GM23338 (cell line): ENCODE measurements at regions not wholly inside any gene's neighbourhood (a gene's known extent, or its start where the extent isn't known, plus 50 kb on each side); places are given as distances from the start of the nearest gene placed in this dataset.

Experiments used
- ATAC-seq: fragments of 200-7000 bp; cut with Tn5 transposase; 3 replicates; pipeline ENCODE4 v1.9.1; 2020
- DNase-seq: peaks from one replicate; pipeline ENCODE4 v3.0.0-alpha.2; 2015; ENCODE audit warnings: low spot score
- H2AFZ ChIP-seq: fragments of 200-600 bp; sonication (generic); 2 replicates; pipeline ENCODE4 v1.8.0; 2016; ENCODE audit warnings: antibody characterized with exemption, mild to moderate bottlenecking, moderate library complexity
- H3F3A ChIP-seq: fragments of 200-600 bp; sonication (generic); replicated peaks from 2 replicates; pipeline ENCODE4 v1.8.0; 2017; ENCODE audit warnings: antibody characterized with exemption, mixed run types, low read depth
- H3K27ac ChIP-seq: fragments of 200-600 bp; sonication (generic); 2 replicates; pipeline ENCODE4 v1.6.1; 2016; ENCODE audit warnings: low read depth
- H3K27me3 ChIP-seq: fragments of 200-600 bp; sonication (generic); 2 replicates; pipeline ENCODE4 v1.8.0; 2016; ENCODE audit warnings: mild to moderate bottlenecking, mixed run types, moderate library complexity; ENCODE audit not compliant: insufficient read depth
- H3K36me3 ChIP-seq: fragments of 200-600 bp; sonication (generic); 2 replicates; pipeline ENCODE4 v1.8.0; 2016; ENCODE audit warnings: mild to moderate bottlenecking; ENCODE audit not compliant: insufficient read depth
- H3K4me1 ChIP-seq: fragments of 200-600 bp; sonication (generic); 2 replicates; pipeline ENCODE4 v1.8.0; 2016; ENCODE audit warnings: mild to moderate bottlenecking, moderate library complexity; ENCODE audit not compliant: insufficient read depth
- H3K4me2 ChIP-seq: fragments of 200-600 bp; sonication (generic); 2 replicates; pipeline ENCODE4 v1.7.1; 2017; ENCODE audit warnings: mixed run types
- H3K4me3 ChIP-seq: fragments of 200-600 bp; sonication (generic); 2 replicates; pipeline ENCODE4 v1.6.1; 2016; ENCODE audit warnings: mixed run types
- H3K79me2 ChIP-seq: fragments of 200-600 bp; sonication (generic); replicated peaks from 2 replicates; pipeline ENCODE4 v1.8.0; 2017; ENCODE audit warnings: mild to moderate bottlenecking; ENCODE audit not compliant: insufficient read depth
- H3K9me2 ChIP-seq: fragments of 200-600 bp; sonication (generic); 2 replicates; pipeline ENCODE4 v1.8.0; 2017; ENCODE audit not compliant: insufficient read depth
- H4K20me1 ChIP-seq: fragments of 200-600 bp; sonication (generic); replicated peaks from 2 replicates; pipeline ENCODE4 v1.8.0; 2017; ENCODE audit warnings: mild to moderate bottlenecking; ENCODE audit not compliant: insufficient read depth
- H3K27ac Mint-ChIP-seq: 2 replicates; pipeline ENCODE4 v1.8.0; 2020; ENCODE audit warnings: inconsistent platforms, mild to moderate bottlenecking, moderate library complexity, mixed read lengths
- H3K27me3 Mint-ChIP-seq: 3 replicates; pipeline ENCODE4 v1.8.0; 2022; ENCODE audit warnings: low read depth, mild to moderate bottlenecking, moderate library complexity, mixed read lengths, inconsistent platforms; ENCODE audit not compliant: insufficient read depth, poor library complexity
- H3K36me3 Mint-ChIP-seq: 3 replicates; pipeline ENCODE4 v1.8.0; 2021; ENCODE audit warnings: low read depth, mild to moderate bottlenecking, inconsistent platforms, moderate library complexity, mixed read lengths
- H3K4me1 Mint-ChIP-seq: 3 replicates; pipeline ENCODE4 v1.8.0; 2020; ENCODE audit warnings: mild to moderate bottlenecking, inconsistent platforms, mixed read lengths
- H3K4me3 Mint-ChIP-seq: 3 replicates; pipeline ENCODE4 v1.8.0; 2021; ENCODE audit warnings: moderate library complexity, mild to moderate bottlenecking, inconsistent platforms, mixed read lengths
- H3K9me3 Mint-ChIP-seq: 3 replicates; pipeline ENCODE4 v1.8.0; 2020; ENCODE audit warnings: moderate library complexity, mild to moderate bottlenecking, inconsistent platforms, mixed read lengths
- CREB1 ChIP-seq: fragments of 250-450 bp; sonication (Bioruptor Pico); IDR thresholded peaks from 2 replicates; pipeline ENCODE4 v1.5.0; 2020; ENCODE audit warnings: low read depth, mild to moderate bottlenecking, moderate library complexity
- CTCF ChIP-seq, 2 experiments: fragments of 200-600 bp in 1 of 2; sonication (generic) in 1 of 2; conservative IDR thresholded peaks; 2 replicates each; pipeline versions ENCODE4 v1.5.1 to v1.6.1; 2016 to 2017; ENCODE audit warnings: antibody characterized with exemption in 2 of 2, low read depth in 2 of 2, mild to moderate bottlenecking in 2 of 2, moderate library complexity in 1 of 2
- ETS1 ChIP-seq: IDR thresholded peaks from 2 replicates; pipeline ENCODE4 v1.6.1; 2016; ENCODE audit warnings: antibody characterized with exemption
- EZH2 ChIP-seq: fragments of 200-600 bp; sonication (generic); IDR thresholded peaks from one replicate; pipeline ENCODE4 v1.8.0; 2017; ENCODE audit warnings: antibody characterized with exemption, mild to moderate bottlenecking, low read depth; ENCODE audit not compliant: unreplicated experiment
- EZH2phosphoT487 ChIP-seq: fragments of 200-600 bp; sonication (generic); IDR thresholded peaks from one replicate; pipeline ENCODE4 v1.8.1; 2018; ENCODE audit warnings: antibody characterized with exemption; ENCODE audit not compliant: unreplicated experiment
- JUNB ChIP-seq: IDR thresholded peaks from one replicate; pipeline ENCODE4 v1.6.1; 2016; ENCODE audit warnings: antibody characterized with exemption; ENCODE audit not compliant: unreplicated experiment
- NANOG ChIP-seq: IDR thresholded peaks from 2 replicates; pipeline ENCODE4 v1.6.1; 2016; ENCODE audit warnings: antibody characterized with exemption, borderline replicate concordance
- POLR2AphosphoS5 ChIP-seq: IDR thresholded peaks from 2 replicates; pipeline ENCODE4 v1.6.1; 2016; ENCODE audit warnings: antibody characterized with exemption, low read depth
- REST ChIP-seq: IDR thresholded peaks from one replicate; pipeline ENCODE4 v1.6.1; 2018; ENCODE audit warnings: antibody characterized with exemption; ENCODE audit not compliant: unreplicated experiment
- ZNF114 ChIP-seq: fragments of 250-450 bp; sonication (Bioruptor Pico); IDR thresholded peaks from 2 replicates; pipeline ENCODE4 v1.5.0; 2020; ENCODE audit warnings: mild to moderate bottlenecking, moderate library complexity
- ZNF331 ChIP-seq: fragments of 250-450 bp; sonication (Bioruptor Pico); IDR thresholded peaks from 2 replicates; pipeline ENCODE4 v1.5.0; 2020; ENCODE audit warnings: low read depth, mild to moderate bottlenecking, moderate library complexity

GRCh38 chrX:71823391-71824057 lies 60.4 kb downstream of the CXorf49B start (continued):
- TF ChIP-seq ETS1 (no peak), CREB1 (CRISPR knock-in tag) (no peak), NANOG (no peak)

- no peaks in the 10 kb centered on the region for H3F3A ChIP-seq
- no peak overlapping the region for H3K27ac ChIP-seq
- no peaks in the 10 kb centered on the region for H3K79me2 ChIP-seq
- no peak overlapping the region for H3K4me3 ChIP-seq
- no peaks in the 10 kb centered on the region for H4K20me1 ChIP-seq
- no peaks in the 10 kb centered on the region for H3K36me3 ChIP-seq
- H2AFZ ChIP-seq, result no peak overlapping the region
- no peaks in the 10 kb centered on the region for H3K4me1 ChIP-seq
- Mint-ChIP-seq H3K9me3 (peaks cover 4% of the 10 kb centered on the region; the same call in 1 of the 3 replicates), H3K27me3 (peaks cover 4% of the 10 kb centered on the region), H3K27ac (no peak overlapping the region), H3K4me1 (peaks cover 3% of the 10 kb centered on the region; the same call in 1 of the 3 replicates), H3K36me3 (no peaks in the 10 kb centered on the region), H3K4me3 (no peak overlapping the region)
- no peaks in the 10 kb centered on the region for H3K27me3 ChIP-seq
- DNase-seq (no peak), ATAC-seq (no peak)
- no peaks in the 10 kb centered on the region for H3K9me2 ChIP-seq
- no peak overlapping the region for H3K4me2 ChIP-seq
- TF ChIP-seq EZH2 (no peak), CREB1 (CRISPR knock-in tag) (no peak), ZNF331 (no peak), REST (no peak), ETS1 (no peak), JUNB (no peak), EZH2phosphoT487 (no peak), CTCF (conservative IDR thresholded peaks at IDR 0.05; ENCODE audit: low read depth in 2 of 2) (no peak), ZNF114 (CRISPR knock-in tag) (no peak), POLR2AphosphoS5 (no peak)
Observed at GRCh38 chrX:71828086-71828485, 64.9 kb downstream of the CXorf49B start.
